B cell (primary cell): ENCODE measurements at regions not wholly inside any gene's neighbourhood (a gene's known extent, or its start where the extent isn't known, plus 50 kb on each side); places are given as distances from the start of the nearest gene placed in this dataset.

ENCODE experiments used
- ATAC-seq: fragments of 200-7000 bp; cut with Tn5 transposase; one replicate; pipeline ENCODE4 v1.10.0; 2021; ENCODE audit warnings: low read depth, mild to moderate bottlenecking, moderate number of reproducible peaks, moderate library complexity
- CTCF ChIA-PET: fragments of 350-600 bp; sonication (Branson Sonifier 250); formaldehyde crosslinking; loops from one replicate; lab custom pipeline; 2021; ENCODE audit warnings: antibody characterized with exemption, inconsistent platforms; lab: Charles Lee
- POLR2A ChIA-PET: fragments of 350-600 bp; sonication (Branson Sonifier 250); formaldehyde crosslinking; loops from one replicate; lab custom pipeline; 2021; ENCODE audit warnings: antibody characterized with exemption; lab: Charles Lee
- DNase-seq: peaks from one replicate; pipeline ENCODE4 v3.0.0; 2013
- H2AFZ ChIP-seq: 2 replicates; pipeline ENCODE4 v1.6.1; 2012; ENCODE audit warnings: mild to moderate bottlenecking, low read depth, low read length; ENCODE audit not compliant: insufficient read depth, poor library complexity, severe bottlenecking
- H3K27ac ChIP-seq, 2 donors: 1 replicate in 1 of 2; 2 replicates in 1 of 2; pipeline ENCODE4 v1.5.1; 2012 to 2013; ENCODE audit warnings: low read length in 2 of 2, mild to moderate bottlenecking in 2 of 2, moderate library complexity in 1 of 2
- H3K27me3 ChIP-seq, 4 experiments: fragments of 200-600 bp in 1 of 4; sonication (generic) in 1 of 4; replicated peaks in 1 of 4; 1 replicate in 2 of 4; 2 replicates in 2 of 4; pipeline versions ENCODE4 v1.6.1 to v1.7.0; 2013 to 2016; ENCODE audit warnings: low read length in 3 of 4, mild to moderate bottlenecking in 2 of 4, mixed read lengths in 1 of 4, moderate library complexity in 1 of 4; ENCODE audit not compliant: insufficient read depth in 4 of 4, control insufficient read depth in 3 of 4; ENCODE audit errors: control extremely low read depth in 1 of 4
- H3K36me3 ChIP-seq, 2 experiments: replicated peaks in 1 of 2; 1 replicate in 1 of 2; 2 replicates in 1 of 2; pipeline versions ENCODE4 v1.6.1 to v1.7.1; 2013; ENCODE audit warnings: low read length in 1 of 2; ENCODE audit not compliant: insufficient read depth in 2 of 2, control insufficient read depth in 1 of 2; ENCODE audit errors: control extremely low read depth in 1 of 2, extremely low read depth in 1 of 2
- H3K4me1 ChIP-seq, 2 donors: fragments of 200-600 bp in 1 of 2; sonication (generic) in 1 of 2; 1 replicate in 1 of 2; 2 replicates in 1 of 2; pipeline versions ENCODE4 v1.5.1 to v1.6.1; 2013 to 2017; ENCODE audit warnings: low read length in 2 of 2; ENCODE audit not compliant: control insufficient read depth in 2 of 2, insufficient read depth in 2 of 2
- H3K4me2 ChIP-seq: replicated peaks from 2 replicates; pipeline ENCODE3; 2012; ENCODE audit warnings: mild to moderate bottlenecking, low read depth, low read length; ENCODE audit not compliant: poor library complexity, severe bottlenecking
- H3K4me3 ChIP-seq, 5 experiments: fragments of 200-600 bp in 1 of 5; sonication (generic) in 1 of 5; 1 replicate in 3 of 5; 2 replicates in 2 of 5; pipeline versions ENCODE4 v1.5.1 to v1.7.0; 2011 to 2016; ENCODE audit warnings: low read length in 4 of 5, mild to moderate bottlenecking in 4 of 5, low read depth in 2 of 5, control low read depth in 1 of 5, moderate library complexity in 1 of 5; ENCODE audit not compliant: insufficient read depth in 1 of 5; ENCODE audit errors: control extremely low read depth in 1 of 5, extremely low read depth in 1 of 5
- H3K79me2 ChIP-seq: fragments of 200-600 bp; sonication (generic); one replicate; pipeline ENCODE4 v1.6.0; 2016; ENCODE audit warnings: low read length; ENCODE audit not compliant: control insufficient read depth, insufficient read depth
- H3K9ac ChIP-seq: fragments of 200-600 bp; sonication (generic); 2 replicates; pipeline ENCODE4 v1.6.1; 2017; ENCODE audit warnings: mild to moderate bottlenecking, low read length, moderate library complexity
- H3K9me3 ChIP-seq, 3 donors: one replicate each; pipeline versions ENCODE4 v1.6.1 to v1.7.1; 2013; ENCODE audit warnings: low read length in 2 of 3; ENCODE audit not compliant: control insufficient read depth in 2 of 3, insufficient read depth in 1 of 3; ENCODE audit errors: control extremely low read depth in 1 of 3
- H4K20me1 ChIP-seq: 2 replicates; pipeline ENCODE4 v1.6.0; 2012; ENCODE audit warnings: mild to moderate bottlenecking, low read length; ENCODE audit not compliant: insufficient read depth, control insufficient read depth, poor library complexity, severe bottlenecking
- H3K27ac Mint-ChIP-seq: one replicate; pipeline ENCODE4 v1.8.0; 2021; ENCODE audit warnings: mixed read lengths
- H3K27me3 Mint-ChIP-seq: one replicate; pipeline ENCODE4 v1.8.0; 2021; ENCODE audit warnings: mixed read lengths
- H3K4me1 Mint-ChIP-seq: one replicate; pipeline ENCODE4 v1.8.0; 2021; ENCODE audit warnings: mixed read lengths
- H3K4me3 Mint-ChIP-seq: one replicate; pipeline ENCODE4 v1.8.0; 2021; ENCODE audit warnings: mixed read lengths
- H3K9me3 Mint-ChIP-seq: one replicate; pipeline ENCODE4 v1.8.0; 2022; ENCODE audit warnings: mixed read lengths; ENCODE audit not compliant: insufficient read depth
- EZH2 ChIP-seq: IDR thresholded peaks from 2 replicates; pipeline ENCODE4 v1.6.1; 2012; ENCODE audit warnings: borderline replicate concordance, low read depth, mild to moderate bottlenecking, moderate library complexity, low read length; ENCODE audit not compliant: insufficient read depth, poor library complexity, severe bottlenecking
- WGBS: methylation state at CpG from one replicate; pipeline ENCODE4 v1.1.5; 2013; ENCODE audit warnings: missing lambda C conversion rate; ENCODE audit not compliant: insufficient coverage; 5-methylcytosine and 5-hydroxymethylcytosine counted together
- intact Hi-C: fragments of 100-400 bp; cut with micrococcal nuclease; formaldehyde crosslinking; loops from one replicate; pipeline ENCODE4 v1.10.0; 2022
- TF ChIP-seq, protein P1 (sequence below): fragments of 200-600 bp; IDR thresholded peaks from one replicate; pipeline ENCODE4 v1.8.0; 2022; ENCODE audit warnings: antibody characterized with exemption, mild to moderate bottlenecking

GRCh38 chrX:45822124-45822523 lies 621.4 kb upstream of the DIPK2B start:
- no peak overlapping the region for H3K4me3 ChIP-seq
- H3K36me3 ChIP-seq: no peaks in the 10 kb centered on the region
- WGBS: no CpG with 5 or more reads among the region's 3 CpGs
- Mint-ChIP-seq H3K4me1 (no peaks in the 10 kb centered on the region), H3K4me3 (no peak overlapping the region), H3K27ac (no peak overlapping the region), H3K9me3 (no peaks in the 10 kb centered on the region), H3K27me3 (no peaks in the 10 kb centered on the region)
- H3K79me2 ChIP-seq: no peaks in the 10 kb centered on the region
- H3K27ac ChIP-seq: no peak overlapping the region
- CTCF ChIA-PET: no interaction called here
- no peaks in the 10 kb centered on the region for H3K4me1 ChIP-seq
- ATAC-seq: no peak
- H3K27me3 ChIP-seq: no peaks in the 10 kb centered on the region
- TF ChIP-seq EZH2: no peak
- H4K20me1 ChIP-seq: no peaks in the 10 kb centered on the region
- POLR2A ChIA-PET: no interaction called here
- no peak overlapping the region for H3K4me2 ChIP-seq
- H3K9me3 ChIP-seq: no peaks in the 10 kb centered on the region
- intact Hi-C loops: no loop called here
- no peak overlapping the region for H3K9ac ChIP-seq
- no peak overlapping the region for H2AFZ ChIP-seq
- no peak for DNase-seq

DNA sequence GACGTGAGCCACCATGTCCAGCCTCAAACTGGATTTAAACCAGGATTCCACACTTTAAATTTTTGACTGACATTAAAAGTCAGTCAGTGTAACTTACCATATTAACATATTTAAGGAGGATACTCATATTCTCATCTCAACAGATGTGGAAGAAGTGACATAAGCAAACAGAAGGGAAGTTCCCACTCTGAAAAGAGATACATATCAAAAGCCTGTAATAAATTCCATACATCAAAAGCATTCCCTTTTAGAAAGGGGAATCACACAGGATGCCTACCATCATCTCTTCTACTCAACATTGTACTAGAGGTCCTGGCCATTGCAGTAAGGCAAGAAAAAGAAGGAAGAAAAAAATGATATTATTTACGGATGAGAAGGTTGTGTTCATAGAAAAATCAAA lies 618.2 kb upstream of the DIPK2B start:
- Mint-ChIP-seq H3K27me3 (no peaks in the 10 kb centered on the region), H3K27ac (no peak overlapping the region), H3K4me3 (no peak overlapping the region), H3K4me1 (no peaks in the 10 kb centered on the region), H3K9me3 (no peaks in the 10 kb centered on the region)
- TF ChIP-seq EZH2: no peak
- TF ChIP-seq, protein P1, sequence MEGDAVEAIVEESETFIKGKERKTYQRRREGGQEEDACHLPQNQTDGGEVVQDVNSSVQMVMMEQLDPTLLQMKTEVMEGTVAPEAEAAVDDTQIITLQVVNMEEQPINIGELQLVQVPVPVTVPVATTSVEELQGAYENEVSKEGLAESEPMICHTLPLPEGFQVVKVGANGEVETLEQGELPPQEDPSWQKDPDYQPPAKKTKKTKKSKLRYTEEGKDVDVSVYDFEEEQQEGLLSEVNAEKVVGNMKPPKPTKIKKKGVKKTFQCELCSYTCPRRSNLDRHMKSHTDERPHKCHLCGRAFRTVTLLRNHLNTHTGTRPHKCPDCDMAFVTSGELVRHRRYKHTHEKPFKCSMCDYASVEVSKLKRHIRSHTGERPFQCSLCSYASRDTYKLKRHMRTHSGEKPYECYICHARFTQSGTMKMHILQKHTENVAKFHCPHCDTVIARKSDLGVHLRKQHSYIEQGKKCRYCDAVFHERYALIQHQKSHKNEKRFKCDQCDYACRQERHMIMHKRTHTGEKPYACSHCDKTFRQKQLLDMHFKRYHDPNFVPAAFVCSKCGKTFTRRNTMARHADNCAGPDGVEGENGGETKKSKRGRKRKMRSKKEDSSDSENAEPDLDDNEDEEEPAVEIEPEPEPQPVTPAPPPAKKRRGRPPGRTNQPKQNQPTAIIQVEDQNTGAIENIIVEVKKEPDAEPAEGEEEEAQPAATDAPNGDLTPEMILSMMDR: no peak
- no peaks in the 10 kb centered on the region for H3K79me2 ChIP-seq
- H3K9ac ChIP-seq: no peak overlapping the region
- intact Hi-C loops: no loop called here
- no peak overlapping the region for H2AFZ ChIP-seq
- ChIA-PET CTCF (no interaction called here), POLR2A (no interaction called here)
- DNase-seq (no peak), ATAC-seq (no peak)
- no peaks in the 10 kb centered on the region for H3K36me3 ChIP-seq
- no peaks in the 10 kb centered on the region for H4K20me1 ChIP-seq
- H3K9me3 ChIP-seq: no peaks in the 10 kb centered on the region
- no peak overlapping the region for H3K27ac ChIP-seq
- no CpG with 5 or more reads among the region's 2 CpGs for WGBS
- no peaks in the 10 kb centered on the region for H3K4me1 ChIP-seq
- H3K4me2 ChIP-seq: no peak overlapping the region
- H3K27me3 ChIP-seq: no peaks in the 10 kb centered on the region
- H3K4me3 ChIP-seq: no peak overlapping the region
